MCF 10A (cell line): ENCODE measurements at regions not wholly inside any gene's neighbourhood (a gene's known extent, or its start where the extent isn't known, plus 50 kb on each side); places are given as distances from the start of the nearest gene placed in this dataset.

Source experiments
- BruUV-seq: library from RNA; stranded (reverse); fragments of 400-500 nt; replicated peaks from 2 replicates; lab custom pipeline; 2021; lab: Mats Ljungman, UMichigan
- CTCF ChIA-PET: fragments of 300-600 bp; sonication (Branson Sonifier 250); formaldehyde crosslinking; extraction: SDS; loops from one replicate; lab custom pipeline; 2021; ENCODE audit warnings: antibody characterized with exemption, inconsistent platforms; lab: Yijun Ruan, JAX
- POLR2A ChIA-PET: fragments of 300-600, 350-650 bp; sonication (Branson Sonifier 250); formaldehyde crosslinking; extraction: SDS; loops from one replicate; lab custom pipeline; 2020; ENCODE audit warnings: antibody characterized with exemption, inconsistent platforms; lab: Yijun Ruan, JAX
- DNase-seq: peaks from one replicate; pipeline ENCODE4 v3.0.0-alpha.2; 2018; ENCODE audit not compliant: unreplicated experiment
- H3K27ac Mint-ChIP-seq: one replicate; pipeline ENCODE4 v1.8.0; 2022; ENCODE audit warnings: mild to moderate bottlenecking, low read depth, mixed read lengths; ENCODE audit not compliant: unreplicated experiment
- H3K27me3 Mint-ChIP-seq: one replicate; pipeline ENCODE4 v1.8.0; 2022; ENCODE audit warnings: mixed read lengths; ENCODE audit not compliant: insufficient read depth, unreplicated experiment
- H3K36me3 Mint-ChIP-seq: one replicate; pipeline ENCODE4 v1.8.0; 2022; ENCODE audit warnings: mild to moderate bottlenecking, moderate library complexity, mixed read lengths; ENCODE audit not compliant: insufficient read depth, unreplicated experiment
- H3K4me1 Mint-ChIP-seq: one replicate; pipeline ENCODE4 v1.8.0; 2022; ENCODE audit warnings: mixed read lengths; ENCODE audit not compliant: insufficient read depth, unreplicated experiment
- H3K4me3 Mint-ChIP-seq: one replicate; pipeline ENCODE4 v1.8.0; 2022; ENCODE audit warnings: mild to moderate bottlenecking, moderate library complexity, mixed read lengths; ENCODE audit not compliant: unreplicated experiment
- H3K9me3 Mint-ChIP-seq: one replicate; pipeline ENCODE4 v1.8.0; 2022; ENCODE audit warnings: mixed read lengths; ENCODE audit not compliant: unreplicated experiment
- CTCF ChIP-seq: fragments of 200-600 bp; IDR thresholded peaks from one replicate; pipeline ENCODE4 v1.8.0; 2022; ENCODE audit warnings: antibody characterized with exemption, mild to moderate bottlenecking; ENCODE audit not compliant: unreplicated experiment
- intact Hi-C: fragments of 100-400 bp; cut with micrococcal nuclease; formaldehyde crosslinking; loops from 2 replicates; pipeline ENCODE4 v1.14.1; 2022

DNA sequence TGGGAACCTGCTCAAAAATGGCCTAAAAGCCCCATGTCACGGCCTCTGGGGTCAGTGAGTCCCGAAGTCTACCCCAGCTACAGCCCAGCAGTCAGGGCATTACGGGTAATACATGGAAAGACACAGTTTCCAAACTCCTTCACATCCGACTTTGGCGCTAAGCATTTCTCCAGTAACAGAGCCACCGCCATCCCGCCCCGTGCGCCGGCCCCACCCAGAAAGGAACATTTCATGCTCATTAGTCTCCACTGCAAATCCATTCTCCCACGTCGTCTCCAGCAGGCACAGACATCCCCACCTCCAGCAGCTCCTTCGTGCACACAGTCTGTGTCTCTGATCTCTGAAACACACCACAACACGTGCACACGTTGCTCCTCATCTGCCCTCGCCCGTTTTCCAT, 509.2 kb upstream of the ID2 start:
- no peak for TF ChIP-seq CTCF
- intact Hi-C loops = no loop called here
- H3K9me3 Mint-ChIP-seq = peaks cover 8% of the 10 kb centered on the region
- H3K27ac Mint-ChIP-seq = no peak overlapping the region
- ChIA-PET POLR2A (no interaction called here), CTCF (interaction anchor here (0.5 to 0.6 kb wide), 2 partner anchors 319 to 493 kb away, joined by 3 read pairs; no protein-coding TSS in a partner anchor)
- no peaks in the 10 kb centered on the region for H3K4me1 Mint-ChIP-seq
- no peak for DNase-seq
- no peak overlapping the region for H3K4me3 Mint-ChIP-seq
- BruUV-seq = no TSS peak
- no peaks in the 10 kb centered on the region for H3K36me3 Mint-ChIP-seq
- no peaks in the 10 kb centered on the region for H3K27me3 Mint-ChIP-seq

GRCh38 chr2:8174641-8175257, 507.1 kb upstream of the ID2 start:
- DNase-seq = peak; percentile 9
- Mint-ChIP-seq H3K4me3 (no peak overlapping the region), H3K36me3 (no peaks in the 10 kb centered on the region), H3K9me3 (peaks cover 8% of the 10 kb centered on the region), H3K27ac (no peak overlapping the region), H3K4me1 (no peaks in the 10 kb centered on the region), H3K27me3 (no peaks in the 10 kb centered on the region)
- CTCF ChIA-PET = no interaction called here
- no peak for TF ChIP-seq CTCF
- POLR2A ChIA-PET = no interaction called here
- intact Hi-C loops = no loop called here
- BruUV-seq = no TSS peak

DNA sequence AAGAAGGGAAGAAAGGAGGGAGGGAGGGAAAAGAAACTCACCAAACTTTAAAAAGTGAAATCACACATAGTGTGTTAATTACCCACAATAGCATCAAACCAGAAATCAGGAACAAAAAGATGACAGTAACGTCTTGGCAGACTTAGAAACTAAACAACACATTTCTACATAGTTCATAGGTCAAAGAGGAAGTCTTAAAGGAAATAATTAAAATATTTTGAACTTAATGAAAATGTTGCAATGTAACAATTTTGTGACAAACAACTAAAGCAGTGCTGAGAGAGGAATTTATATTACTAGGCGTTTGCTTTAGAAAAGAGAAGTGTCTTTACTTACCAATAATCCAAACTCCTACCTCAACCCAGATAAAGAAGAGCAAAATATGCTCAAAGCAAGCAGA, 505.0 kb upstream of the ID2 start:
- no peaks in the 10 kb centered on the region for H3K27me3 Mint-ChIP-seq
- TF ChIP-seq CTCF = no peak
- H3K27ac Mint-ChIP-seq = no peak overlapping the region
- H3K4me3 Mint-ChIP-seq = no peak overlapping the region
- peaks cover 8% of the 10 kb centered on the region for H3K9me3 Mint-ChIP-seq
- no peaks in the 10 kb centered on the region for H3K4me1 Mint-ChIP-seq
- intact Hi-C loops = no loop called here
- CTCF ChIA-PET = interaction anchor here (0.6 kb wide), 1 partner anchor 324 kb away, joined by 3 read pairs; no protein-coding TSS in a partner anchor
- no TSS peak for BruUV-seq
- POLR2A ChIA-PET = no interaction called here
- no peaks in the 10 kb centered on the region for H3K36me3 Mint-ChIP-seq
- DNase-seq = no peak

GRCh38 chr2:8177566-8177965, 504.3 kb upstream of the ID2 start:
- intact Hi-C loops = no loop called here
- no peak overlapping the region for H3K4me3 Mint-ChIP-seq
- no peak for DNase-seq
- TF ChIP-seq CTCF = no peak
- BruUV-seq = no TSS peak
- H3K4me1 Mint-ChIP-seq = no peaks in the 10 kb centered on the region
- no peaks in the 10 kb centered on the region for H3K36me3 Mint-ChIP-seq
- POLR2A ChIA-PET = no interaction called here
- no peaks in the 10 kb centered on the region for H3K27me3 Mint-ChIP-seq
- CTCF ChIA-PET = interaction anchor here (0.6 kb wide), 1 partner anchor 324 kb away, joined by 3 read pairs; no protein-coding TSS in a partner anchor
- peaks cover 8% of the 10 kb centered on the region for H3K9me3 Mint-ChIP-seq
- no peak overlapping the region for H3K27ac Mint-ChIP-seq
